NCI-H345 treated with DMSO at 0.1 percent for 48 hours (cell line): ENCODE measurements at regions not wholly inside any gene's neighbourhood (a gene's known extent, or its start where the extent isn't known, plus 50 kb on each side); places are given as distances from the start of the nearest gene placed in this dataset.

Experiments used
- DNase-seq: peaks from one replicate; lab custom pipeline; 2025; ENCODE audit not compliant: unreplicated experiment; lab: John Stamatoyannopoulos, UW

GRCh38 chr7:115478426-115478825, 552.1 kb downstream of the TFEC start:
- DNase-seq: no peak

DNA sequence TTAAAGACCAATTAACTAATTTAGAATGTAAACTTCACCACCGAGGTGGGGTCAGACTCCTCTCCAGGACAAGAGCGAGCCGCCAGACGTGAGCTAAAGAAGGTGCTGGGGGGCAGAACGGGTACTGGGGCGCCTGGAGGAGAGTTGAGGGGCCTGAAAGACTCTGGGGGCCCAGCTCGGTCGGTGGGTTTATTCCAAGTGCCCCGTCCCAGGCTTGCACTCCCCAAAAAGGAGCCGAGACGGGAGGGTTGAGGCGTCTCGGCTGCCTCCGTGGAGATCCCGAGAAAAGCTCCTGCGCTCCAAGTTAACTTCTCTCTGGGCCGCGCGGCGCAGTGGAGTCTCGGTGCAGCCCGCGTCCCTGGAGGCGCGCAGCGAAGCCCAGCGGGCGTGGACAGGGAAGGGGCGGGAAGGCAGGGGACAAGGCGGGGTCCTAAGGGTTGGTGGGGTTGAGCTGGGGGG, 553.3 kb downstream of the TFEC start:
- DNase-seq: no peak

GRCh38 chr7:115476671-115477181, 553.8 kb downstream of the TFEC start:
- no peak for DNase-seq

DNA sequence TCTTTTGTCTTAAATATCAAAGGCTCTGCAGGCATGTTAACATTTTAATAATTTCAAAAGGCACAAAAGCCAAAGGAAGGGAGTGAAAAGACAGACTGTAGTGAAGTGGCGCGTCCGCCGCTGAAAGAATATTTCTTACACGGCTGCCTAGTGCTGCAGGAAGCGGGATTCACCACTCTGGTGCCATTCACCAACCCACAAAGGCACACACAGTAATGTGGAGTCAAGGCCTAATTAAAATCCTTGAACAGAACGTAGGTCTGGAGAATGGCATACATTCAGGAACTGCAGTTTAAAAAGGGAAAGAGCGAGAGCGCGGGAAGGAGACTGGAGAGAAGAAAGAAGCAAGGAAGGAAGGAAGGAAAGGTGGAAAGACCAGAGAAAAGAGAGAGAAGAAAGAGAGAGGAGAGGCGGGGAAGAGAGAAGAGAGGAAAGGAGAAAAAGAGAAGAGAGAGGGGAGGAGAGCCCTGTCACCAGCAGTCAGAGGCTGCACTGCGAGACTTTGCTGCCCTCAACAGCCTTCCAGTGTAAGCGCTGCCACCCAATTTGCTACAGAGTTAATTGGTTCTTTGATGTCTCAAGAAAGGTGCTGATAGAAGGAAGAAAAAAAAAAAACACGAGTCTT, 554.0 kb downstream of the MDFIC start:
- DNase-seq: no peak

- DNase-seq: no peak
Observed at GRCh38 chr7:115475206-115475605, 553.3 kb downstream of the MDFIC start.

- no peak for DNase-seq
Observed at GRCh38 chr7:115474137-115474536, 552.2 kb downstream of the MDFIC start.

GRCh38 chr7:115471891-115472290, 550.0 kb downstream of the MDFIC start:
- no peak for DNase-seq

DNA sequence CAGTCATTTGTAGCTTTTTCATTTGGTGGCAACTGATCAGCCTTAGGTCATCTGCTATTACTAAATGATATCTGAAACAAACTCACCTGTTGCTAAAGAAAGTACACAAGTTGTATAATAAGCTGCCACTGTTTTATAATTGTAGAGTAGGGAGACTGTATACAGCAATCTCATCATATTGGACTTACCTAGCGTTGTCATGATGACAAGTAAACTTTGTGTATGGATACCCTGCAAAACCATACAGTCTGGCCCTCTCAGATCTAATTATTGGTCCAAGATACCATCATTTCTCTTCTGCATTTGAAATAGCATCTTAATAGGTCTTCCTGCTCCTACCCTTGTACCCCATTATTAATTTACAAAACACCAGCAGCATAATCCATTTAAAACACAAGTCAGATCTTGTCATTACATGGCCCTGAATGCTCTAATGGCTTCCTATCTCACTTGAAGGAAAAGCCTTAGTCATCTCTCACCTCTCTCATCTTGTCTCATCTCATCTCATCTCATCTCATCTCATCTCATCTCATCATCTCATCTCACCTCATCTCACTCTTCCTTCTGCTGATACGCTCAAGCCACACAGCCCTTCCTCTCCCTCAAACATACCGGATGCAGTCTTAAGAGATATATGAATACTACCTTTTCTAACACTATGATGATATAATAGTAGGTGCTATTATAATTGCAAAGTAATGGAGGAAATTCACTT, 540.6 kb downstream of the MDFIC start:
- DNase-seq: no peak

DNA sequence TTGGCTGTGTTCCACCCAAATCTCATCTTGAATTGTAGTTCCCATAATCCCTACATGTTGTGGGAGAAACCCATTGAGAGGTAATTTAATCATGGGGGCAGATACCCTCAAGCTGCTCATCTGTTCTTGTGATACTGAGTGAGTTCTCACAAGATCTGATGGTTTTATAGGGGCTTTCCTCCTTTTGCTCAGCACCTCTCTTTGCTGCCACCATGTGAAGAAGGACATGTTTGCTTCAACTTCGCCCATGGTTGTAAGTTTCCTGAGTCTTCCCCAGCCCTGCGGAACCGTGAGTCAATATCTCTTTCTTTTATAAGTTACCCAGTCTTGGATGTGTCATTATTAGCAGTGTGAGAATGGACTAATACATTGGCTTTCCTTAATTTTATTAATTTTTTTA, 527.8 kb downstream of the MDFIC start:
- DNase-seq: no peak

GRCh38 chr7:115447495-115447894, 525.6 kb downstream of the MDFIC start:
- DNase-seq: no peak

GRCh38 chr7:115441033-115441432, 519.1 kb downstream of the MDFIC start:
- no peak for DNase-seq

DNA sequence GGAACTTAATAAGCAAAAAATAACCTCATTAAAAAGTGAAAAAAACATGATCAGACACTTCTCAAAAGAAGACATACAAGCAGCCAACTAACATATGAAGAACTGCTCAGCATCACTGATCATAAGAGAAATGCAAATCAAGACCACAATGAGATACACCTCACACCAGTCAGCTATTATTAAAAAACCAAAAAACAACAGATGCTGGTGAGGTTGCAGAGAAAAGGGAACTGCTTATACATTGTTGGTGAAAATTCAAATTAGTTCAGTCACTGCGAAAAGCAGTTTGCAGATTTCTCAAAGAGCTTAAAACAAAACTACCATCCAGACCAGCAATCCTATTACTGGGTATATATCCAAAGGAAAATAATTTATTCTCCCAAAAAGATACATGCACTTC, 513.3 kb downstream of the MDFIC start:
- DNase-seq: no peak

- DNase-seq: no peak
Observed at GRCh38 chr7:115429918-115430317, 508.0 kb downstream of the MDFIC start.

DNA sequence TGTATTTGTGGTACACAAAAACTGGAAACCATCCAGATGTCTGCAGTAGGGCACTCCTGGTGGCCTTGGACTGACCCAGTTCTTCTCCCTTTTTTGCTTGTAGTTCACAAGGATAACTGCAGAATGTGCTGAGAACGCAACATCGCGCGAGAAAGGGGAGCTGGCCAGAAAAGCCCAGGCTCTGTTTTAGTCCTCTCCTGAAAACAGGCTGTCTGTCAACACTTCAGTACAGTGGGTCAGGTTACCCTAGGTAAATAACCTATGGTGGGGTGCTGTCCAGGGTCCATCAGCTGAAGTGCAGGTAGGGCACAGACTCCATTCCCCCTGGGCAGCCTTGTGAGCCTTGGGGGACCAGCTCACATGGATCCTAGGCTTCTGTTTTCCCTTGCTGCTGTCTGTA, 495.8 kb downstream of the MDFIC start:
- DNase-seq: no peak

GRCh38 chr7:115410972-115411686, 489.2 kb downstream of the MDFIC start:
- no peak for DNase-seq

- no peak for DNase-seq
Observed at GRCh38 chr7:115410434-115410820, 488.5 kb downstream of the MDFIC start.

GRCh38 chr7:115409682-115410433, 488.0 kb downstream of the MDFIC start:
- no peak for DNase-seq

- no peak for DNase-seq
Observed at GRCh38 chr7:115406219-115406618, 484.3 kb downstream of the MDFIC start.

DNA sequence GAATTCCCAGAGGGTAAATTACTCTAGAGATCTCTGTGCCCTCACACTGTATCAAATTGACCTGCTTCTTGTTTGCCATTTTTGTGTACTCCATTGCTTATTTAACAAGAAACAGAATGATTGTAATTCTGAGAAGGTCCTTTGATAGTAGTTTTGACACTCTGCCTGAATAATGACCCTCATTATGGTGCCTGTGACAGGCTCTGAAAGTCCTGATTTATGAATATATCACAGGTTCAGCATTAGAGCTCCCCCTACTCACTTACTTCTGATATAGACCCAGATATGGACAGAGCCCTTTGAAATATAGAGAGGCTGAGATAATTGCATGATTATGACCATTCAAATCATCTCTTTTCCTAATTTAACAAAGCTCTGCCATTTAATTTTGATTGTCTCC, 465.2 kb downstream of the MDFIC start:
- no peak for DNase-seq

DNA sequence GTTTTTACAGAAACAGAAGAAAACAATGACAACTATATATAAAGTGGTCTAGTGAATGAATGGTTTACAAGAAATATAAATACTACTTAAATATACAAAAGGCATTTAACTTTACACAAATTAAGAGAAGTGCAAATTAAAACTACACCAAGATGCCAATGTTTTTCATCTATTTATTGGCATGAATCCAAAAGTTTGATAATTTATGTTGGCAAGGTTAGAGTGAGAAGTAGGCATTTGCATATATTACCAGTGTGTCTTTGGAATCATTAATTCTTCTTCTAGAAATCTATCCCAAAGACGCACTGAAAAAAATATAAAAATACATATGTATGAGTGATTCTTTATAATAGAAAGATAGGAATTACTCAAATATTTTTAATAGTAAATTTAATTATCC, 457.4 kb downstream of the MDFIC start:
- no peak for DNase-seq

- DNase-seq: no peak
Observed at GRCh38 chr7:115368998-115369397, 447.1 kb downstream of the MDFIC start.
